Ishikawa (cell line): ENCODE measurements at regions not wholly inside any gene's neighbourhood (a gene's known extent, or its start where the extent isn't known, plus 50 kb on each side); places are given as distances from the start of the nearest gene placed in this dataset.

Experiments used
- NFIC ChIP-seq: IDR thresholded peaks from 2 replicates; pipeline ENCODE4 v1.6.1; 2012
- RAD21 ChIP-seq: IDR thresholded peaks from 2 replicates; pipeline ENCODE4 v1.6.1; 2012; ENCODE audit warnings: low read depth
- TAF1 ChIP-seq: IDR thresholded peaks from 2 replicates; pipeline ENCODE4 v1.6.1; 2012; ENCODE audit warnings: low read depth, mild to moderate bottlenecking
- TEAD4 ChIP-seq: IDR thresholded peaks from 2 replicates; pipeline ENCODE4 v1.6.1; 2012
- ZBTB7A ChIP-seq: IDR thresholded peaks from 2 replicates; pipeline ENCODE4 v1.6.1; 2012; ENCODE audit warnings: low read depth

DNA sequence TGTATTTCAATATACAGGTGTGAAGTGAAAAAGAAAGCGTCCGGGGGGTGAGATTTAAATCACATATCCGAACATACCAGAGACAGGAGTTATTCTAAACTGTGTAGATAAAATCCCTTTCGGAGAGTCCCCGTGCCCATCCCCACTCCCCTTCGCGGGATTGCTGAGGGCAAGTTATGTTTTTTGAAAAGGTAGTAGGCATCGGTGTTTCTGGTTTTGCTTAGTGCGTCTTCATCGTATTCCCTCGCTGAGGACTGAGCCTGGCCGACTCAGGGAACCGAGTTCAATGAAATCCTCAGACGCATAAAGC, 583.4 kb downstream of the ZEB2 start:
- no peak for TF ChIP-seq TEAD4
- no peak for TF ChIP-seq TAF1
- TF ChIP-seq NFIC, result no peak
- TF ChIP-seq ZBTB7A, result no peak
- no peak for TF ChIP-seq RAD21
